Nephron progenitor cell (in vitro differentiated cells): ENCODE measurements at regions not wholly inside any gene's neighbourhood (a gene's known extent, or its start where the extent isn't known, plus 50 kb on each side); places are given as distances from the start of the nearest gene placed in this dataset.

Source experiments
- DNase-seq: peaks from one replicate; pipeline ENCODE4 v3.0.0; 2021
- H3K27ac Mint-ChIP-seq: 2 replicates; pipeline ENCODE4 v1.8.0; 2021; ENCODE audit warnings: mild to moderate bottlenecking, moderate library complexity, mixed read lengths
- H3K27me3 Mint-ChIP-seq: 2 replicates; pipeline ENCODE4 v1.8.0; 2021; ENCODE audit warnings: mild to moderate bottlenecking, low read depth, mixed read lengths; ENCODE audit not compliant: poor library complexity
- H3K36me3 Mint-ChIP-seq: 2 replicates; pipeline ENCODE4 v1.8.0; 2021; ENCODE audit warnings: low read depth, mixed read lengths
- H3K4me1 Mint-ChIP-seq: 2 replicates; pipeline ENCODE4 v1.8.0; 2021; ENCODE audit warnings: mixed read lengths
- H3K4me3 Mint-ChIP-seq: 2 replicates; pipeline ENCODE4 v1.8.0; 2021; ENCODE audit warnings: mild to moderate bottlenecking, moderate library complexity, mixed read lengths
- H3K9me3 Mint-ChIP-seq: 2 replicates; pipeline ENCODE4 v1.8.0; 2021; ENCODE audit warnings: mild to moderate bottlenecking, moderate library complexity, mixed read lengths
- TF ChIP-seq, protein P1 (sequence below): fragments of 200-600 bp; sonication (generic); IDR thresholded peaks from 2 replicates; pipeline ENCODE4 v1.5.0; 2021; ENCODE audit warnings: antibody characterized with exemption

DNA sequence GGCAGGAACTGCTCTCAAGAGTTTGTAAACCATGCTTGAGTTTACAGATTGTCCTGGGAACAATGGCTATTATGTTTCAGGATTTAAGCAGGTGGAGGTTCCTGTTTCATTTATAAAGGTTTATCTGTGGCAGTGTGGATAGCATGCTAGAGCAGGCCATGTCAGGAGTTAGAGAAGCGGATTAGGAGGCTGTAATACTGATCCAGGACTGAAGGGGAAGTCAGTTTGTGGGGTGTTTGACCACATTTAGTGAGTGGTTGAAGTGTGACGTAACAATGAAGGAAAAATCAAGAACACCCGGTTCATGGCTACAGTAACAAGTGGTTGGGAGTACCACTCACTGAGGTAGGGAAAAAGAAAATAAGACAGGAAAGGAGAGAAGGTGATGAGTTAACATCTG is 299.0 kb downstream of the TLR4 start:
- H3K4me1 Mint-ChIP-seq, result peaks cover 7% of the 10 kb centered on the region
- no peaks in the 10 kb centered on the region for H3K27me3 Mint-ChIP-seq
- H3K4me3 Mint-ChIP-seq, result no peak overlapping the region
- TF ChIP-seq, protein P1, sequence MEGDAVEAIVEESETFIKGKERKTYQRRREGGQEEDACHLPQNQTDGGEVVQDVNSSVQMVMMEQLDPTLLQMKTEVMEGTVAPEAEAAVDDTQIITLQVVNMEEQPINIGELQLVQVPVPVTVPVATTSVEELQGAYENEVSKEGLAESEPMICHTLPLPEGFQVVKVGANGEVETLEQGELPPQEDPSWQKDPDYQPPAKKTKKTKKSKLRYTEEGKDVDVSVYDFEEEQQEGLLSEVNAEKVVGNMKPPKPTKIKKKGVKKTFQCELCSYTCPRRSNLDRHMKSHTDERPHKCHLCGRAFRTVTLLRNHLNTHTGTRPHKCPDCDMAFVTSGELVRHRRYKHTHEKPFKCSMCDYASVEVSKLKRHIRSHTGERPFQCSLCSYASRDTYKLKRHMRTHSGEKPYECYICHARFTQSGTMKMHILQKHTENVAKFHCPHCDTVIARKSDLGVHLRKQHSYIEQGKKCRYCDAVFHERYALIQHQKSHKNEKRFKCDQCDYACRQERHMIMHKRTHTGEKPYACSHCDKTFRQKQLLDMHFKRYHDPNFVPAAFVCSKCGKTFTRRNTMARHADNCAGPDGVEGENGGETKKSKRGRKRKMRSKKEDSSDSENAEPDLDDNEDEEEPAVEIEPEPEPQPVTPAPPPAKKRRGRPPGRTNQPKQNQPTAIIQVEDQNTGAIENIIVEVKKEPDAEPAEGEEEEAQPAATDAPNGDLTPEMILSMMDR, result no peak
- H3K36me3 Mint-ChIP-seq, result no peaks in the 10 kb centered on the region
- H3K27ac Mint-ChIP-seq, result no peak overlapping the region
- no peaks in the 10 kb centered on the region for H3K9me3 Mint-ChIP-seq
- no peak for DNase-seq

DNA sequence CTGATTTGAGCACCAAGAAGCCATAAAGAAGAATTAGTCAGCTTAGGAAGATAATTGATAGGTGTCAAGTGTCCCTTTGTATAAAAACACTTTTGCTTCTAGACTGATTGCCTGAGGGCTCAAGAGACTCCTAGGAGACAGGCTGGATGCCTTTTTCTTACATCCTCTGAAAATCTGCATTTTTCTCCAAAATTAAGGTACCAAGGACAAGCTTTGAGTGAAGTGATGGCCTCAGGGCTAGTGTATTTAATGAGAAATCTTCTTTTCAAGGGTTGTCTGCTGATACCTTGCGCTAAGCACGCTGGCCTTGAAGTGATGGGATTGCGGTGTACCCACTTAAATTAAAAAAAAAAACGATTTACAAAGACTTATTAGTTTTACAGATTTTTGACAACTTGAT is 304.0 kb downstream of the TLR4 start:
- Mint-ChIP-seq H3K27ac (no peak overlapping the region), H3K9me3 (no peaks in the 10 kb centered on the region), H3K27me3 (peaks cover 3% of the 10 kb centered on the region), H3K4me1 (no peaks in the 10 kb centered on the region), H3K4me3 (no peak overlapping the region), H3K36me3 (no peaks in the 10 kb centered on the region)
- DNase-seq, result no peak
- TF ChIP-seq, protein P1, result no peak

DNA sequence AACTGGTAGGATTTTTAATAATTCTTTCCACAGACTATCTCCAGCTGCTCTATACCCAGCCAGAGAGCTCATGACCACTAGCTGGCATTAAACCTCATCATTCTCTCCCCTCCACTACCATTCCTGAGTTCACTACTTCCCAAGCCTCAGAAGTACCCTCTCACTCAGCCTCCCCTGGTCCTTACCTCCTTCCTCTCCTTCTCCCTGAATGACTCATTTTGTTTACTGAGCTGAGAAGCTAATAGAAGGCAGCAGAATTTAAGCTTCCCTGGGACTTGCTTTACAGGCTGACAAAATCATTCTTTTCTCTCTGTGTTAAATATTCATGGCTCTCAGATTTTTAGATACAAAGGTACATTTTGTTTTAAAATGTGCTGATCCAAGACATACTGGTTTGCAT is 305.4 kb downstream of the TLR4 start:
- Mint-ChIP-seq H3K27ac (no peak overlapping the region), H3K36me3 (no peaks in the 10 kb centered on the region), H3K9me3 (no peaks in the 10 kb centered on the region), H3K4me3 (no peak overlapping the region), H3K27me3 (peaks cover 3% of the 10 kb centered on the region), H3K4me1 (no peaks in the 10 kb centered on the region)
- no peak for DNase-seq
- TF ChIP-seq, protein P1, result no peak

DNA sequence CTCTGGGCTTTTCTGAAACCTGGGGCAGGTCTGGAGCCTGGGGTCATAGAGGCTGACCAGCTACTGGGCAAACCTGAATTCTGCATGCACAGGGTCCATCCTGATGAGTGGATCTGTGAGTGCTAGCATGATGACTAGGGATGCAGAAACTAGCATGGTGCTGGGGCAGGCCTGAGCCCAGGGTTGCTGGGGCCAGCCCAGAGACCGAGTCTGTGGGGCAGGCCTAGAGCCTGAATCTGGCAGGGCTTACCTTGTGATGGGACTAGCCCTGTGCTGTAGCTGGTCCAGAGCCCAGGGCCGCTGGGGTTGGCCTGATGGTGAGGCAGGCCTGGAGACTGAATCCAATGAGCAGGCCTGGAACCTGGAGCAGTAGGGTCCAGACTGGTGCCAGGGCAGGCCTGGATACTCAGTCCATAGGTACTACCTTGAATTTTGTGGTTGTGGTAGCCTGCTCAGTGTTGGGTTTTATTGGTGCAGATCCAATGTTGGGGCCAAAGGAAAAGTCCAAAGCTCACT is 313.5 kb downstream of the TLR4 start:
- H3K36me3 Mint-ChIP-seq, result no peaks in the 10 kb centered on the region
- no peaks in the 10 kb centered on the region for H3K4me1 Mint-ChIP-seq
- no peaks in the 10 kb centered on the region for H3K27me3 Mint-ChIP-seq
- TF ChIP-seq, protein P1, result no peak
- H3K9me3 Mint-ChIP-seq, result peaks cover 9% of the 10 kb centered on the region
- no peak for DNase-seq
- H3K4me3 Mint-ChIP-seq, result no peak overlapping the region
- no peak overlapping the region for H3K27ac Mint-ChIP-seq

DNA sequence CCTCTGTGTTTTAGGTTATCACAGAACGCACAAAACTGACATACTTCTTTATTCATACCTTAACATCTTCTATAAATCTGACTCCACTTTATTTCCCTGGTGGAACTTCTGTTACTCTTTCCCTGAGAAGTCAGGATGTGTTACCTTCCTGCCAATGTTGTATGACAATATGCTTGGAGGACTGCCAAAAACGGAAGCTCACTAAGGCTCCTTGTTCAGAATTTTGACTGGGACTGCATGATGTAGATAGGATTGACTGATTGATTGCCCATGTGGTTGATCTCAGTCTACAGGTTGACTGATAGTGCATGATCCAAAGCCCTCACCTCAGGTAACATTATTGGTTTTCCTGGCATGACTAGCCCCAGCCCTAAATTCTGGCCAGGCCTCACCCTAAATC is 319.4 kb downstream of the TLR4 start:
- Mint-ChIP-seq H3K27me3 (no peaks in the 10 kb centered on the region), H3K9me3 (no peaks in the 10 kb centered on the region), H3K4me1 (no peaks in the 10 kb centered on the region), H3K36me3 (no peaks in the 10 kb centered on the region), H3K27ac (no peak overlapping the region), H3K4me3 (no peak overlapping the region)
- TF ChIP-seq, protein P1, result no peak
- no peak for DNase-seq

DNA sequence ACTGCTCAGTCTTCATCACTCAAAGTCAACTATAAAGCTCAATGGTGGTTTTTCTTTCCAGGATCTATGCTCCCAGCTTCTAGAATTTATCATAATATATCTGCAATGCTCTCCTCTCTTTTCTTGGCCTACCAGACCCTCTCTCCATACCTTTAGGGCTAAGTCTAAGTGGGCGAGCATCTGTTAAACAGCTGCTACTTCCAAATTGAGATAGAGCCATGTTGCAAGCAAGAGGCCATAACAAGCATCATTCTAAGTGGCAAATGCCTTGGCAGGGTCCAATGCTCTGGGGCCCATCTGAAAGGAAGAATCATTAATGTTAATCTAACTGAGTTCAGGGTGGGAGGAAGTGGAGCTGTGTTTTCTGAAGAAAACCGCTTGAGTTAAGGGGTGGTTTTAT is 324.0 kb downstream of the TLR4 start:
- no peaks in the 10 kb centered on the region for H3K4me1 Mint-ChIP-seq
- TF ChIP-seq, protein P1, result no peak
- H3K4me3 Mint-ChIP-seq, result no peak overlapping the region
- no peak for DNase-seq
- no peaks in the 10 kb centered on the region for H3K27me3 Mint-ChIP-seq
- H3K36me3 Mint-ChIP-seq, result no peaks in the 10 kb centered on the region
- H3K27ac Mint-ChIP-seq, result no peak overlapping the region
- H3K9me3 Mint-ChIP-seq, result no peaks in the 10 kb centered on the region
